ENCODE measurements at regions not wholly inside any gene's neighbourhood (a gene's known extent, or its start where the extent isn't known, plus 50 kb on each side); places are given as distances from the start of the nearest gene placed in this dataset.

GRCh38 chr2:129741165-129741564 lies 238.3 kb upstream of the RAB6C start:
- TF ChIP-seq, protein P1, sequence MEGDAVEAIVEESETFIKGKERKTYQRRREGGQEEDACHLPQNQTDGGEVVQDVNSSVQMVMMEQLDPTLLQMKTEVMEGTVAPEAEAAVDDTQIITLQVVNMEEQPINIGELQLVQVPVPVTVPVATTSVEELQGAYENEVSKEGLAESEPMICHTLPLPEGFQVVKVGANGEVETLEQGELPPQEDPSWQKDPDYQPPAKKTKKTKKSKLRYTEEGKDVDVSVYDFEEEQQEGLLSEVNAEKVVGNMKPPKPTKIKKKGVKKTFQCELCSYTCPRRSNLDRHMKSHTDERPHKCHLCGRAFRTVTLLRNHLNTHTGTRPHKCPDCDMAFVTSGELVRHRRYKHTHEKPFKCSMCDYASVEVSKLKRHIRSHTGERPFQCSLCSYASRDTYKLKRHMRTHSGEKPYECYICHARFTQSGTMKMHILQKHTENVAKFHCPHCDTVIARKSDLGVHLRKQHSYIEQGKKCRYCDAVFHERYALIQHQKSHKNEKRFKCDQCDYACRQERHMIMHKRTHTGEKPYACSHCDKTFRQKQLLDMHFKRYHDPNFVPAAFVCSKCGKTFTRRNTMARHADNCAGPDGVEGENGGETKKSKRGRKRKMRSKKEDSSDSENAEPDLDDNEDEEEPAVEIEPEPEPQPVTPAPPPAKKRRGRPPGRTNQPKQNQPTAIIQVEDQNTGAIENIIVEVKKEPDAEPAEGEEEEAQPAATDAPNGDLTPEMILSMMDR (IDR thresholded peaks at IDR 0.05), result no peak
- TF ChIP-seq POLR2A (IDR thresholded peaks at IDR 0.05), result no peak

All from right lobe of liver (tissue), 4 donors.